Transverse colon (tissue), 4 donors: ENCODE measurements at regions not wholly inside any gene's neighbourhood (a gene's known extent, or its start where the extent isn't known, plus 50 kb on each side); places are given as distances from the start of the nearest gene placed in this dataset.

Experiments used
- POLR2A ChIP-seq: fragments of 450-650 bp; IDR thresholded peaks from one replicate; pipeline ENCODE4 v1.6.1; 2016; ENCODE audit warnings: antibody characterized with exemption, mild to moderate bottlenecking, moderate library complexity
- POLR2AphosphoS5 ChIP-seq, 3 donors: sonication (generic); formaldehyde crosslinking; IDR thresholded peaks; one replicate each; pipeline ENCODE4 v1.6.1; 2016; ENCODE audit warnings: antibody characterized with exemption in 3 of 3
- TF ChIP-seq, protein P1 (sequence below), 5 experiments: fragments of 200-600 bp in 3 of 5; fragments of 450-650 bp in 2 of 5; sonication (generic) in 3 of 5; IDR thresholded peaks; 1 replicate in 2 of 5; 2 replicates in 3 of 5; pipeline ENCODE4 v1.5.1; 2016 to 2017; ENCODE audit warnings: antibody characterized with exemption in 5 of 5, inconsistent platforms in 3 of 5, mild to moderate bottlenecking in 2 of 5, moderate library complexity in 1 of 5

DNA sequence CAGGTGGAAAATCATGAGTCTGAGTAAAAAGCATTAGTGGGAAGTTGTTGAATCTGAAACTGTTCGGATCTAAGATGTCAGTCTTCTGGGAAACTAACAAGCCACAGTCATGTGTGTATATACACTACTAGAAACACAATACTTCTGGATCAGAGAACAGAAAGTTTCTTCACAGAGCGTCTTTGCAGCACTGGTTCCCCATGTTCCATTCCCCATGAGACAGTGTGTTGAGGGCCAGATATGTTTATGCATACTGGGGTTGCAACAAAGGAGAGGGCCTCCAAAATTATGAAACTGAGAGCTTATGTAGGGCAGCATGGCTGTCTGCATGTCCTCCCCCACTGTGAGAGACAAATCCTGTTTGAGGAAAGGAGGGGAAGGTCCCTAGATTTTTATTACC lies 295.0 kb upstream of the NAV3 start:
- TF ChIP-seq, protein P1, sequence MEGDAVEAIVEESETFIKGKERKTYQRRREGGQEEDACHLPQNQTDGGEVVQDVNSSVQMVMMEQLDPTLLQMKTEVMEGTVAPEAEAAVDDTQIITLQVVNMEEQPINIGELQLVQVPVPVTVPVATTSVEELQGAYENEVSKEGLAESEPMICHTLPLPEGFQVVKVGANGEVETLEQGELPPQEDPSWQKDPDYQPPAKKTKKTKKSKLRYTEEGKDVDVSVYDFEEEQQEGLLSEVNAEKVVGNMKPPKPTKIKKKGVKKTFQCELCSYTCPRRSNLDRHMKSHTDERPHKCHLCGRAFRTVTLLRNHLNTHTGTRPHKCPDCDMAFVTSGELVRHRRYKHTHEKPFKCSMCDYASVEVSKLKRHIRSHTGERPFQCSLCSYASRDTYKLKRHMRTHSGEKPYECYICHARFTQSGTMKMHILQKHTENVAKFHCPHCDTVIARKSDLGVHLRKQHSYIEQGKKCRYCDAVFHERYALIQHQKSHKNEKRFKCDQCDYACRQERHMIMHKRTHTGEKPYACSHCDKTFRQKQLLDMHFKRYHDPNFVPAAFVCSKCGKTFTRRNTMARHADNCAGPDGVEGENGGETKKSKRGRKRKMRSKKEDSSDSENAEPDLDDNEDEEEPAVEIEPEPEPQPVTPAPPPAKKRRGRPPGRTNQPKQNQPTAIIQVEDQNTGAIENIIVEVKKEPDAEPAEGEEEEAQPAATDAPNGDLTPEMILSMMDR (IDR thresholded peaks at IDR 0.05): no peak
- TF ChIP-seq POLR2AphosphoS5 (IDR thresholded peaks at IDR 0.05): no peak
- no peak for TF ChIP-seq POLR2A
